ENCODE measurements at regions not wholly inside any gene's neighbourhood (a gene's known extent, or its start where the extent isn't known, plus 50 kb on each side); places are given as distances from the start of the nearest gene placed in this dataset.

DNA sequence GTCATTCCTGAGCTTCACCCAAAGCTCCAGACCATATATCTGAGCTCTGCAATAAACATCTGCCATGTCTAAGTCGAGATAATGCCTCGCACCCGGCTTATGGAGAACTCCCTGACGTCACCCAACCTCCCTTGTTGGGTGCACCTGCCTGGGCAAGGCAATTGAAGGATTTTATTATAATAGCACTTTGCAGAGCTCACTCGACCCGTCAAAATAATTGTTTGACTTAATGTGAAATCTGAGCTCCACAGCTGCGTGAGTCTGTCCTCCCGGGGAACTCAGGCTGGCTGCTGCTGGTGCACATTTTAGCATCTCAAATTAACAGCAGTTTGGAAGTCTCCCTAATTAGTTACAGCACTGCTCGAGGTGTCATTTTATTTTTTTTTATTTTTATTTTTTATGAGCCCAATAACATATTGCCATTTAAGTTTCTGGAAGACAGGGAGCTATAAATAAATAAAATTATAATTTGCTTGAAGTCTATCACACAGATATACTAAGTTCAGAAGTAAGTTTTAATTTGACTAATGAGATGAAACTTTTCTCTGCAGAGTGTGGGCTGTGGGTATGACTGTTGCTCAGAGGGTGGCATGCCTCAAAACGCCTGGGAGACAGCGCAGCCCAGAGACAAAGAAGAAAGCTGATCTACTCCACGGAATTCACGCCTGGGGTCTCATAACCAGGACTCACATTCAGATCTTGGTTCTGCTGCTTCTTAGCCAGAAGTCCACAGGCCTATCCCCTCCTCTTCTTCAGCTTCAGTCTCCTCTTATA lies 401.4 kb upstream of the C16orf82 start:
- no peak overlapping the region for H3K4me3 ChIP-seq (ENCODE audit: severe bottlenecking)
- no peaks in the 10 kb centered on the region for H3K36me3 ChIP-seq (ENCODE audit: low read depth)
- no peaks in the 10 kb centered on the region for H3K27me3 ChIP-seq (ENCODE audit: insufficient read depth, poor library complexity, severe bottlenecking)
- no peak for ATAC-seq (ENCODE audit: low read depth)
- TF ChIP-seq, protein P1, sequence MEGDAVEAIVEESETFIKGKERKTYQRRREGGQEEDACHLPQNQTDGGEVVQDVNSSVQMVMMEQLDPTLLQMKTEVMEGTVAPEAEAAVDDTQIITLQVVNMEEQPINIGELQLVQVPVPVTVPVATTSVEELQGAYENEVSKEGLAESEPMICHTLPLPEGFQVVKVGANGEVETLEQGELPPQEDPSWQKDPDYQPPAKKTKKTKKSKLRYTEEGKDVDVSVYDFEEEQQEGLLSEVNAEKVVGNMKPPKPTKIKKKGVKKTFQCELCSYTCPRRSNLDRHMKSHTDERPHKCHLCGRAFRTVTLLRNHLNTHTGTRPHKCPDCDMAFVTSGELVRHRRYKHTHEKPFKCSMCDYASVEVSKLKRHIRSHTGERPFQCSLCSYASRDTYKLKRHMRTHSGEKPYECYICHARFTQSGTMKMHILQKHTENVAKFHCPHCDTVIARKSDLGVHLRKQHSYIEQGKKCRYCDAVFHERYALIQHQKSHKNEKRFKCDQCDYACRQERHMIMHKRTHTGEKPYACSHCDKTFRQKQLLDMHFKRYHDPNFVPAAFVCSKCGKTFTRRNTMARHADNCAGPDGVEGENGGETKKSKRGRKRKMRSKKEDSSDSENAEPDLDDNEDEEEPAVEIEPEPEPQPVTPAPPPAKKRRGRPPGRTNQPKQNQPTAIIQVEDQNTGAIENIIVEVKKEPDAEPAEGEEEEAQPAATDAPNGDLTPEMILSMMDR (IDR thresholded peaks at IDR 0.05; ENCODE audit: poor library complexity, severe bottlenecking) = no peak
- no peak overlapping the region for H3K27ac ChIP-seq (ENCODE audit: poor library complexity, severe bottlenecking)
- H3K9me3 ChIP-seq (ENCODE audit: severe bottlenecking) = no peaks in the 10 kb centered on the region
- no peaks in the 10 kb centered on the region for H3K4me1 ChIP-seq (ENCODE audit: insufficient read depth, poor library complexity, severe bottlenecking)
- no peak for DNase-seq (ENCODE audit: low spot score)

DNA sequence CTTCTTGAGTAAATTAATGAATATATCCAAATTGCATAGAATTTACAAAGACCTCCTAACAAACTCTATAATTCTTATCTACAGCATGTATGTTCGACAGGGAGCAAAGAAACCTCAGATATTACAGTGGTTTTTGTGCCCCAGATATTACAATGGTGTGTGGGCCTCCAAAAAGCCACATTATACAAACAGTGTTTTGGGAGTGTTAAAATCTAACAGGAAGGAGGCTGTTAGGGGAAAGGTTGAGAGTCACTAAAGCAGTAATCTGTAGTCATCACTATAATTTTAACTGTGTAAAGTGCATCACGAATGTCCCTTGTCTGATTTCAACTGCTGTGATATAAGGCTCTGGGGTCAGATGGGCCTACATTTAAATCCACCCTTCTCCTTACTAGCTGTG lies 400.2 kb upstream of the C16orf82 start:
- H3K27ac ChIP-seq (ENCODE audit: poor library complexity, severe bottlenecking) = no peak overlapping the region

DNA sequence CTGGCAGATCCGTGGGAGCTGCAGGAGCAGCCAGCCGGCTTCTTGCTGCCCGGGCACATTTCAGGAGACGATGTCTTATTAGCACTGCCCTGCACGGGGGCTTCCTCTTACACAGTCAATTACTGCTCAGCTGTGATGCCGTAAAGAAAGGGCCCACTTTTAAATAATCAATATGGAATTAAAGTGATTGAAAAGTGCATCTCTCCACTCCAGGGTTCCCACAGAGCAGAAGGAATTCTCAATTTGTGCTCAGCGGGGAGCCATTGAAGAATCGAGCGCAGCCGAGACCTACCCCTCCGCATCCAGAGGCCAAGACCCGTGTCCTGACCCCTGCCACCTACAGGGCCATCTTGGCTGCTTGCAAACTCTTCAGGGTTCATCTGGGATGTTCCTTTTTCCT lies 399.4 kb upstream of the C16orf82 start:
- ATAC-seq (ENCODE audit: low read depth) (no peak), DNase-seq (ENCODE audit: low spot score) (no peak)
- no peak overlapping the region for H3K4me3 ChIP-seq (ENCODE audit: severe bottlenecking)
- H3K36me3 ChIP-seq (ENCODE audit: low read depth) = no peaks in the 10 kb centered on the region
- H3K9me3 ChIP-seq (ENCODE audit: severe bottlenecking) = no peaks in the 10 kb centered on the region
- H3K27ac ChIP-seq (ENCODE audit: poor library complexity, severe bottlenecking) = no peak overlapping the region
- TF ChIP-seq, protein P1 (IDR thresholded peaks at IDR 0.05; ENCODE audit: poor library complexity, severe bottlenecking) = no peak
- H3K27me3 ChIP-seq (ENCODE audit: insufficient read depth, poor library complexity, severe bottlenecking) = no peaks in the 10 kb centered on the region
- H3K4me1 ChIP-seq (ENCODE audit: insufficient read depth, poor library complexity, severe bottlenecking) = no peaks in the 10 kb centered on the region

More for the DNA sequence above, 400.2 kb upstream of the C16orf82 start:
- H3K9me3 ChIP-seq (ENCODE audit: severe bottlenecking) = no peaks in the 10 kb centered on the region
- ATAC-seq (ENCODE audit: low read depth) (no peak), DNase-seq (ENCODE audit: low spot score) (no peak)
- H3K36me3 ChIP-seq (ENCODE audit: low read depth) = no peaks in the 10 kb centered on the region
- no peaks in the 10 kb centered on the region for H3K4me1 ChIP-seq (ENCODE audit: insufficient read depth, poor library complexity, severe bottlenecking)
- TF ChIP-seq, protein P1 (IDR thresholded peaks at IDR 0.05; ENCODE audit: poor library complexity, severe bottlenecking) = no peak
- no peaks in the 10 kb centered on the region for H3K27me3 ChIP-seq (ENCODE audit: insufficient read depth, poor library complexity, severe bottlenecking)
- H3K4me3 ChIP-seq (ENCODE audit: severe bottlenecking) = no peak overlapping the region

DNA sequence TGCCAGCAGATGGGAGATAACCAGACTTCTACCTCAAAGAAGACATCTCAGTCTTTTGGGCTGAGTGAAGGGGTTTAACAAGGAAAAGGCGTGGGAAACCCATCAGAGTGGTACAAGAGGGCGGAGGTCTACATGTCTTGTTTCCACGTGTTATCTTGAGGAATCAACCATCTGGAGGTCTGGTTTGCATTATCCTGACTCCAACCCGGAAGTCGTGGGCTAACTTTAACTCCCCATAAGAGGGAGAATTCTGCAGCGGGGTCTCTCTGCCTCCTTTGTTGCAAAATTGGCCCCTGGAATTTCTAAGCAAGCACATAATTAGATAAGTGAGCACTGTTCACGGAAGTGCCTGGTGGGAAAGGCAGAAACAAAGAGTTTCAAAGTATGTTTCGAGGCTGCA lies 398.7 kb upstream of the C16orf82 start:
- Histone ChIP-seq H3K36me3 (ENCODE audit: low read depth) (no peaks in the 10 kb centered on the region), H3K4me1 (ENCODE audit: insufficient read depth, poor library complexity, severe bottlenecking) (no peaks in the 10 kb centered on the region), H3K27ac (ENCODE audit: poor library complexity, severe bottlenecking) (no peak overlapping the region), H3K27me3 (ENCODE audit: insufficient read depth, poor library complexity, severe bottlenecking) (no peaks in the 10 kb centered on the region), H3K9me3 (ENCODE audit: severe bottlenecking) (no peaks in the 10 kb centered on the region), H3K4me3 (ENCODE audit: severe bottlenecking) (no peak overlapping the region)
- ATAC-seq (ENCODE audit: low read depth) (no peak), DNase-seq (ENCODE audit: low spot score) (no peak)
- TF ChIP-seq, protein P1 (IDR thresholded peaks at IDR 0.05; ENCODE audit: poor library complexity, severe bottlenecking) = no peak

DNA sequence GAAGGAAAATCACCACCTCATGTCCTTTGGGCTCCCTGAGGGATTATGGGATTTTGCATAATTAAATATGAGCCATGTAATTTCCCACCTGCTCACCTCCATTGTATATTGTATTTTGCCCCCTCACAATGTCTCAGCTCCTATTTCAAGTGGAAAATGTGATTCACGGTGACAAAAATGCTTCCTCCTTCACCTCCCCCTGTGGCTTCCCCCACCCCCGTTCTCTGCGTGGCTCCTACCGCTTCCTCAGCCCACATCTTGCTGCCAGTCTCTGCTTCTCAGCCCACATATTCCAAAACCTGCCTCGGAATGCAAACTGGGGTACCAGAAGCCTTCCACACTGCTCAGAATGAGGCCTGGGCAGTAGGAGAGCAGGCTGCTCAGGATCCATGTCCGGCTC lies 394.5 kb upstream of the C16orf82 start:
- Histone ChIP-seq H3K36me3 (ENCODE audit: low read depth) (no peaks in the 10 kb centered on the region), H3K9me3 (ENCODE audit: severe bottlenecking) (no peaks in the 10 kb centered on the region), H3K4me1 (ENCODE audit: insufficient read depth, poor library complexity, severe bottlenecking) (no peaks in the 10 kb centered on the region), H3K27ac (ENCODE audit: poor library complexity, severe bottlenecking) (no peak overlapping the region), H3K27me3 (ENCODE audit: insufficient read depth, poor library complexity, severe bottlenecking) (no peaks in the 10 kb centered on the region), H3K4me3 (ENCODE audit: severe bottlenecking) (no peak overlapping the region)
- ATAC-seq (ENCODE audit: low read depth) (no peak), DNase-seq (ENCODE audit: low spot score) (no peak)
- TF ChIP-seq, protein P1 (IDR thresholded peaks at IDR 0.05; ENCODE audit: poor library complexity, severe bottlenecking) = no peak

Measured in RWPE2 (cell line).